PC-9 (cell line): ENCODE measurements at regions not wholly inside any gene's neighbourhood (a gene's known extent, or its start where the extent isn't known, plus 50 kb on each side); places are given as distances from the start of the nearest gene placed in this dataset.

Experiments used
- CTCF ChIP-seq: fragments of 200-600 bp; sonication (generic); conservative IDR thresholded peaks from 2 replicates; pipeline ENCODE4 v1.6.1; 2017; ENCODE audit warnings: mixed run types, antibody characterized with exemption, mild to moderate bottlenecking, moderate library complexity
- EZH2 ChIP-seq: fragments of 200-600 bp; sonication (generic); IDR thresholded peaks from 2 replicates; pipeline ENCODE4 v1.8.0; 2017; ENCODE audit warnings: antibody characterized with exemption, low read depth

- TF ChIP-seq CTCF (no peak), EZH2 (no peak)
These were observed 119.4 kb upstream of the PTCH1 start for GRCh38 chr9:95635986-95636671.
